Lung (tissue), 11 donors: ENCODE measurements at regions not wholly inside any gene's neighbourhood (a gene's known extent, or its start where the extent isn't known, plus 50 kb on each side); places are given as distances from the start of the nearest gene placed in this dataset.

Source experiments
- ATAC-seq: fragments of 200-7000 bp; cut with Tn5 transposase; one replicate; pipeline ENCODE4 v1.9.1; 2020; ENCODE audit warnings: moderate number of reproducible peaks; ENCODE audit not compliant: insufficient read depth, low FRiP score
- DNase-seq, 3 donors: peaks; one replicate each; pipeline ENCODE4 v3.0.0-alpha.2; 2013 to 2017
- H3K27ac ChIP-seq, 2 donors: one replicate each; pipeline ENCODE4 v1.5.1; 2013; ENCODE audit warnings: mild to moderate bottlenecking in 2 of 2, moderate library complexity in 2 of 2, control low read depth in 1 of 2, inconsistent platforms in 1 of 2, low read depth in 1 of 2, low read length in 1 of 2
- H3K27me3 ChIP-seq, 3 donors: one replicate each; pipeline ENCODE4 v1.5.1; 2013; ENCODE audit warnings: low read length in 2 of 3; ENCODE audit not compliant: control insufficient read depth in 3 of 3, insufficient read depth in 3 of 3
- H3K36me3 ChIP-seq, 4 donors: one replicate each; pipeline ENCODE4 v1.5.1; 2013; ENCODE audit warnings: low read length in 4 of 4, mild to moderate bottlenecking in 1 of 4, moderate library complexity in 1 of 4; ENCODE audit not compliant: control insufficient read depth in 4 of 4, insufficient read depth in 4 of 4
- H3K4me1 ChIP-seq, 5 donors: one replicate each; pipeline ENCODE4 v1.5.1; 2013; ENCODE audit warnings: low read length in 5 of 5, mild to moderate bottlenecking in 2 of 5, moderate library complexity in 1 of 5; ENCODE audit not compliant: control insufficient read depth in 5 of 5, insufficient read depth in 5 of 5
- H3K4me3 ChIP-seq: one replicate; pipeline ENCODE4 v1.5.1; 2013; ENCODE audit warnings: mild to moderate bottlenecking, control low read depth, moderate library complexity
- H3K9ac ChIP-seq, 2 donors: one replicate each; pipeline ENCODE4 v1.5.1; 2013; ENCODE audit warnings: low read length in 2 of 2, control low read depth in 1 of 2; ENCODE audit not compliant: insufficient read depth in 1 of 2
- H3K9me3 ChIP-seq, 4 donors: one replicate each; pipeline ENCODE4 v1.5.1; 2013; ENCODE audit warnings: low read length in 3 of 4, mild to moderate bottlenecking in 1 of 4, moderate library complexity in 1 of 4; ENCODE audit not compliant: control insufficient read depth in 4 of 4, insufficient read depth in 3 of 4
- WGBS, 2 donors: extraction: QIAGEN DNeasy Blood & Tissue Kit; methylation state at CpG; one replicate each; pipeline ENCODE4 v1.1.7; 2013; 5-methylcytosine and 5-hydroxymethylcytosine counted together
- TF ChIP-seq, protein P1 (sequence below): IDR thresholded peaks from 2 replicates; pipeline ENCODE4 v1.5.1; 2012; ENCODE audit warnings: mild to moderate bottlenecking; ENCODE audit errors: control extremely low read depth, extremely low read depth
- donor health status: control.
- donor health status: control.
- donor health status: Bipolar disorder and iron deficiency.
- donor health status: healthy.
- donor health status: DM: yes; HTN: yes; CAD: no.

DNA sequence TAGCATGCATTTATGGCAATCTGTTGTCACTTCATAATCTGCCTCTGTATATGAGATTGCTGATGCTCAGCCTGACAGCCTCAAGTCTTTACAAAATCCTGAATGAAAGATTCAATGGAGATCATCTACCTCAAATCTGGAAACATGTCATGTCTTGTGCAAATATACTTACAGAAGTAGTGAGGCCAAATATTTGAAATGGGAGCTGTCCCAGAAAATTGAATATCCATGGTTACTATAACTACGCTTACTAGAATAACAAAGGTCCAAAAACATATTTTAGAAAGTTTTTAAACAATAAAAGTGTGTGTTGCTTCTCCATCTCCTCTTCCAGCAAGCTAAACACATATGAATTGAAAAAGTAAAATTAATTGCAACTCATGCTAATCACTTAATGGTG is 133.2 kb upstream of the DPH6 start:
- no peaks in the 10 kb centered on the region for H3K27me3 ChIP-seq
- 87 to 91% methylated on average over 1 of the region's 1 CpG for WGBS, 2 donors
- H3K27ac ChIP-seq, result no peak overlapping the region
- no peak overlapping the region for H3K4me3 ChIP-seq
- H3K4me1 ChIP-seq, result peaks cover 2 to 20% (median 4%) of the 10 kb centered on the region in 5 donors
- DNase-seq, result no peak
- no peaks in the 10 kb centered on the region for H3K36me3 ChIP-seq
- TF ChIP-seq, protein P1, sequence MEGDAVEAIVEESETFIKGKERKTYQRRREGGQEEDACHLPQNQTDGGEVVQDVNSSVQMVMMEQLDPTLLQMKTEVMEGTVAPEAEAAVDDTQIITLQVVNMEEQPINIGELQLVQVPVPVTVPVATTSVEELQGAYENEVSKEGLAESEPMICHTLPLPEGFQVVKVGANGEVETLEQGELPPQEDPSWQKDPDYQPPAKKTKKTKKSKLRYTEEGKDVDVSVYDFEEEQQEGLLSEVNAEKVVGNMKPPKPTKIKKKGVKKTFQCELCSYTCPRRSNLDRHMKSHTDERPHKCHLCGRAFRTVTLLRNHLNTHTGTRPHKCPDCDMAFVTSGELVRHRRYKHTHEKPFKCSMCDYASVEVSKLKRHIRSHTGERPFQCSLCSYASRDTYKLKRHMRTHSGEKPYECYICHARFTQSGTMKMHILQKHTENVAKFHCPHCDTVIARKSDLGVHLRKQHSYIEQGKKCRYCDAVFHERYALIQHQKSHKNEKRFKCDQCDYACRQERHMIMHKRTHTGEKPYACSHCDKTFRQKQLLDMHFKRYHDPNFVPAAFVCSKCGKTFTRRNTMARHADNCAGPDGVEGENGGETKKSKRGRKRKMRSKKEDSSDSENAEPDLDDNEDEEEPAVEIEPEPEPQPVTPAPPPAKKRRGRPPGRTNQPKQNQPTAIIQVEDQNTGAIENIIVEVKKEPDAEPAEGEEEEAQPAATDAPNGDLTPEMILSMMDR, result no peak
- ATAC-seq, result no peak
- H3K9me3 ChIP-seq, result no peaks in the 10 kb centered on the region
- H3K9ac ChIP-seq, result no peak overlapping the region

DNA sequence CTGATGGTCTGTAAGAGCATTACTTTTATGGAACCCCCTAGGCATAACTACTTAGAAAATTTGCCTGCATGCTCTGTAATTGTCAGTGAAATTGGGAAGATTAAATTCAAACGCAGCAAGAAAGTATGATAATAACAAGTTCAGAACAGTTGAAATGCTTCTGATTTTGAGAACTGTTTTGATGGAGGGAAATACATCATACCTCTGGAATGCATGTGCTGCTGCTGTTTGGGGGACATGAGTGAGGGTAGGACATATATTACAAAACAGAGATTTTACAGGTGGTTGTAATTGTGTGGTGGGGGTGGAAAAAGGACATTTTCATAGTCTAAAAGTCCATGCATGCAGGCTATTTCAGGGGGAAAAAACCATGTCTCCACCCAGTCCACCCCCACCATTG is 135.0 kb upstream of the DPH6 start:
- H3K36me3 ChIP-seq, result no peaks in the 10 kb centered on the region
- ATAC-seq (no peak), DNase-seq (no peak)
- H3K4me3 ChIP-seq, result no peak overlapping the region
- TF ChIP-seq, protein P1, result no peak
- H3K27me3 ChIP-seq, result no peaks in the 10 kb centered on the region
- no peak overlapping the region for H3K27ac ChIP-seq
- WGBS, 2 donors, result 43 to 67% methylated on average over 1 of the region's 1 CpG
- H3K4me1 ChIP-seq, result peaks cover 0 to 9% (median 0%) of the 10 kb centered on the region in 5 donors
- H3K9me3 ChIP-seq, result no peaks in the 10 kb centered on the region
- H3K9ac ChIP-seq, result no peak overlapping the region

DNA sequence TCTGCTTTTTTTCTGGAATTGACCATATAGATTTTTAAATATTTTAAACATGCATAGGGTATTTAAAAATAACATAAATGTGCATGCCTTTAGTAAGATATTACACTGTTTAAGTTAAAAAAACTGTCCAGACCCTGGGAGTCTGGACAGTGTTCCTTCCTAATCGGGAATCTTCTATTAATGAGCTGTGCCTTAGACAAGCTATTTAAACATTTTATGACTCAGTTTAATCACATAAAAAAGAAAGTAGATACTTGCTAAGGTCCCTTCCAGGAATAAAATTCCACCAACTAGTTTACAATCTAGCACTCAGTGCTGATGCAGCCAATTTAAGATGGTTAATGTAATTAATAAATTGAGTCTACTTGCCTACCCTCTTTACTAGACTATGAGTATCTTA is 140.4 kb upstream of the DPH6 start:
- TF ChIP-seq, protein P1, result no peak
- ATAC-seq, result no peak
- Histone ChIP-seq H3K9me3 (no peaks in the 10 kb centered on the region), H3K9ac (no peak overlapping the region), H3K4me3 (no peak overlapping the region), H3K27ac (no peak overlapping the region), H3K4me1 (peaks cover 0 to 19% (median 0%) of the 10 kb centered on the region in 5 donors), H3K36me3 (no peaks in the 10 kb centered on the region), H3K27me3 (no peaks in the 10 kb centered on the region)
- DNase-seq, result no peak
- 75 to 83% methylated on average over 1 of the region's 1 CpG for WGBS, 2 donors

DNA sequence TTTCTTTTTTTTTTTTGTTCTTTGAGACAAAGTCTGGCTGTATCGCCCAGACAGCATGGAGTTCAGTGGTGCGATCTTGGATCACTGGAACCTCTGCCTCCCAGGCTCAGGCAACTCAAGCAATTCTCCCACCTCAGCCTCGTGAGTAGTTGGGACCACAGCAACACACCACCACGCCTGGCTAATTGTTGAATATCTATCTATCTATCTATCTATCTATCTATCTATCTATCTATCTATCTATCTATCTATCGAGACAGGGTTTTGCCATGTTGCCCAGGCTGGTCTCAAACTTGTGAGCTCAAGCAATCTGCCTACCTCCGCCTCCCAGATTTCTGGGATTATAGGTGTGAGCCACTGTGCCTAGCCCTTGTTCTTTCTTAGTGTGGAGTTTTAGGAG is 143.3 kb upstream of the DPH6 start:
- H3K4me1 ChIP-seq, result peaks cover 0 to 26% (median 0%) of the 10 kb centered on the region in 5 donors
- no peaks in the 10 kb centered on the region for H3K36me3 ChIP-seq
- ATAC-seq, result no peak
- TF ChIP-seq, protein P1, result no peak
- no peak overlapping the region for H3K27ac ChIP-seq
- DNase-seq, result no peak
- H3K9me3 ChIP-seq, result no peaks in the 10 kb centered on the region
- no peaks in the 10 kb centered on the region for H3K27me3 ChIP-seq
- no peak overlapping the region for H3K9ac ChIP-seq
- H3K4me3 ChIP-seq, result no peak overlapping the region
- 93 to 94% methylated on average over 6 of the region's 6 CpGs for WGBS, 2 donors
